SK-N-MC (cell line): ENCODE measurements at regions not wholly inside any gene's neighbourhood (a gene's known extent, or its start where the extent isn't known, plus 50 kb on each side); places are given as distances from the start of the nearest gene placed in this dataset.

Source experiments
- EZH2 ChIP-seq: fragments of 200-600 bp; sonication (generic); IDR thresholded peaks from one replicate; pipeline ENCODE4 v1.6.1; 2017; ENCODE audit warnings: antibody characterized with exemption
- POLR2AphosphoS5 ChIP-seq: IDR thresholded peaks from 2 replicates; pipeline ENCODE4 v1.6.1; 2012; ENCODE audit warnings: mild to moderate bottlenecking, low read depth, low read length, borderline replicate concordance

GRCh38 chr5:161042862-161043261 lies 190.9 kb upstream of the ATP10B start:
- TF ChIP-seq POLR2AphosphoS5 (no peak), EZH2 (no peak)
